Adrenal gland (tissue), 5 donors: ENCODE measurements at regions not wholly inside any gene's neighbourhood (a gene's known extent, or its start where the extent isn't known, plus 50 kb on each side); places are given as distances from the start of the nearest gene placed in this dataset.

Source experiments
- POLR2A ChIP-seq, 2 donors: fragments of 450-650 bp; IDR thresholded peaks; one replicate each; pipeline ENCODE4 v1.6.1; 2017; ENCODE audit warnings: antibody characterized with exemption in 2 of 2, mild to moderate bottlenecking in 2 of 2, moderate library complexity in 1 of 2
- TF ChIP-seq, protein P1 (sequence below), 6 experiments: fragments of 450-650 bp in 4 of 6; fragments of 200-600 bp in 2 of 6; sonication (generic) in 1 of 6; IDR thresholded peaks; 1 replicate in 5 of 6; 2 replicates in 1 of 6; pipeline versions ENCODE4 v1.5.1 to v1.8.0; 2016 to 2021; ENCODE audit warnings: antibody characterized with exemption in 6 of 6, mild to moderate bottlenecking in 2 of 6, moderate library complexity in 1 of 6
- donor health status: DM: no; HTN: no; CAD: no.

DNA sequence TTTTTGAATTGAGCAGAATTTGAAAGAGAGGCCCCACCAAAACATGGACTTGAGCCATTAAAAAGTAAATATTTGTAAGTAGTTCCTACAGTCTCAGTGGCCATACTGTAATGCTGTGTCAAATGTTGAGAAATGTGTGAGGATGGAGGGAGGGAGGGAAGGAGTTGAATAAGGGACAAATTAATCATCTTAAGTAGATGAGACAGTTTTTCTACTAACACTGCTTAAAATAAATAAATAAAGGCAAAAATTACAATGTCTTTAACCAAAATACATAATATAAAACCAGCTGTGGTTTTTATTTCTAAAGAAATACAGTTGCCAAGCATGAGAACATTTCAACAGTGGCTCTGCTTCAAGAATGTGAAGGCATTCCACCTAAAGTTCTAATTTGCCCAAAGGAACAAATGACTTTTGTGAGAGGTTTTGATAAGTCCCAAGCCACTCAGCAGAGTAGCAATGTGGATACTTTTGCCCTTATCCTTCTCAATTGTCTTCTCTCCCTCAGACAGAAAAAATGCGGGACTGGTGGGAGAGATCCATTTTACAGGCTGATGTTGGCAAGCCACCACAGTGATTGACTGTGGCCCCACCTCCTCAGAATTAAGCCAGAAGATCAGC lies 427.0 kb upstream of the RARB start:
- TF ChIP-seq, protein P1, sequence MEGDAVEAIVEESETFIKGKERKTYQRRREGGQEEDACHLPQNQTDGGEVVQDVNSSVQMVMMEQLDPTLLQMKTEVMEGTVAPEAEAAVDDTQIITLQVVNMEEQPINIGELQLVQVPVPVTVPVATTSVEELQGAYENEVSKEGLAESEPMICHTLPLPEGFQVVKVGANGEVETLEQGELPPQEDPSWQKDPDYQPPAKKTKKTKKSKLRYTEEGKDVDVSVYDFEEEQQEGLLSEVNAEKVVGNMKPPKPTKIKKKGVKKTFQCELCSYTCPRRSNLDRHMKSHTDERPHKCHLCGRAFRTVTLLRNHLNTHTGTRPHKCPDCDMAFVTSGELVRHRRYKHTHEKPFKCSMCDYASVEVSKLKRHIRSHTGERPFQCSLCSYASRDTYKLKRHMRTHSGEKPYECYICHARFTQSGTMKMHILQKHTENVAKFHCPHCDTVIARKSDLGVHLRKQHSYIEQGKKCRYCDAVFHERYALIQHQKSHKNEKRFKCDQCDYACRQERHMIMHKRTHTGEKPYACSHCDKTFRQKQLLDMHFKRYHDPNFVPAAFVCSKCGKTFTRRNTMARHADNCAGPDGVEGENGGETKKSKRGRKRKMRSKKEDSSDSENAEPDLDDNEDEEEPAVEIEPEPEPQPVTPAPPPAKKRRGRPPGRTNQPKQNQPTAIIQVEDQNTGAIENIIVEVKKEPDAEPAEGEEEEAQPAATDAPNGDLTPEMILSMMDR (IDR thresholded peaks at IDR 0.05), result no peak
- no peak for TF ChIP-seq POLR2A (IDR thresholded peaks at IDR 0.05)
